ENCODE measurements at regions not wholly inside any gene's neighbourhood (a gene's known extent, or its start where the extent isn't known, plus 50 kb on each side); places are given as distances from the start of the nearest gene placed in this dataset.
A peak's percentile ranks its signal among the peaks of the same experiment; 100 is the strongest.

DNA sequence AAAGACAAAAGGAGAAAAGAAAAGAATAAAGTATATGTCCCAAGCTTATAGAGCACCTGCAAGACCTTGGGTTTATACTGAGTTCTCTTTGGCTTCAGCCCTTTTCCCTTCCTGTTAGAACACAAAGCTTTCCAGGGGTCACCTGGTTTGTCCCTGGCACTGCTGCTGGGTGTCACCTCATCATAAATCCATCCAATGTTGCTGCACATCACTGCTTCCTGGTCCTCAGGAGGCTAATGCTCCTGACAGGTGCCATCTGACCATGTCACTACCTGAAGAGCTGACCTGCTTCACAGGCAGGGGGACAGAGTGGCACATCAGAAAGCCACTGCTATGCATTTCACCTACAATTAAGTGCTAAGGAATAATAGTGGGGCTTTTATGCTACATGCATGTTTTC lies 164.6 kb upstream of the ELAC2 start:
- peak; percentile 92 for ATAC-seq
- TF ChIP-seq, protein P1, sequence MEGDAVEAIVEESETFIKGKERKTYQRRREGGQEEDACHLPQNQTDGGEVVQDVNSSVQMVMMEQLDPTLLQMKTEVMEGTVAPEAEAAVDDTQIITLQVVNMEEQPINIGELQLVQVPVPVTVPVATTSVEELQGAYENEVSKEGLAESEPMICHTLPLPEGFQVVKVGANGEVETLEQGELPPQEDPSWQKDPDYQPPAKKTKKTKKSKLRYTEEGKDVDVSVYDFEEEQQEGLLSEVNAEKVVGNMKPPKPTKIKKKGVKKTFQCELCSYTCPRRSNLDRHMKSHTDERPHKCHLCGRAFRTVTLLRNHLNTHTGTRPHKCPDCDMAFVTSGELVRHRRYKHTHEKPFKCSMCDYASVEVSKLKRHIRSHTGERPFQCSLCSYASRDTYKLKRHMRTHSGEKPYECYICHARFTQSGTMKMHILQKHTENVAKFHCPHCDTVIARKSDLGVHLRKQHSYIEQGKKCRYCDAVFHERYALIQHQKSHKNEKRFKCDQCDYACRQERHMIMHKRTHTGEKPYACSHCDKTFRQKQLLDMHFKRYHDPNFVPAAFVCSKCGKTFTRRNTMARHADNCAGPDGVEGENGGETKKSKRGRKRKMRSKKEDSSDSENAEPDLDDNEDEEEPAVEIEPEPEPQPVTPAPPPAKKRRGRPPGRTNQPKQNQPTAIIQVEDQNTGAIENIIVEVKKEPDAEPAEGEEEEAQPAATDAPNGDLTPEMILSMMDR (IDR thresholded peaks at IDR 0.05): no peak
- no peaks in the 10 kb centered on the region for H3K9me3 ChIP-seq
- H3K36me3 ChIP-seq (ENCODE audit: low read depth): no peaks in the 10 kb centered on the region
- H3K4me1 ChIP-seq (ENCODE audit: low read depth): no peaks in the 10 kb centered on the region
- H3K4me3 ChIP-seq: no peak overlapping the region
- intact Hi-C loops (cut with DNase I, micrococcal nuclease): no loop called here
- peak in 2 of 3 donors; percentile 28 to 39 for DNase-seq

DNA sequence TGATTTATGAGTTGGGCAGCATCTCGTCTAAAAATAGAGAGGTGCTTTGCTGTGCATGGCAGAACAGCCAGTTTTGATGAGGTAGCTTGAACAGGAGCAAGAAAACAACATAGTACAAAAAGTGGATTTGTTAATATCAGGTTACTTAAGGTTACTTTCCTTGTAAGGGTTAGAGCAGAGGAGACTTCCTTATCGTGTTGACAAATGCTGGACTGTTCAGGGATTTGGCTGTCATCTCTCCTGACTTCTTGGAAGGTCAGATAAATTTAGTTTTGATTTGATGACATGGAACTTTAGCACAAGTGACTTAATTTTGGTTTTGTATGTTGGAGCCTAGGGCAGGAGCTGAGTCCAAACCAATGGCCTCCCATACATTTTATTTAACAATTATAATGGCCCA lies 163.9 kb upstream of the ELAC2 start:
- no peak for DNase-seq
- intact Hi-C loops (cut with DNase I, micrococcal nuclease): no loop called here
- H3K4me1 ChIP-seq (ENCODE audit: low read depth): no peaks in the 10 kb centered on the region
- H3K4me3 ChIP-seq: no peak overlapping the region
- peak; percentile 28 for ATAC-seq
- TF ChIP-seq, protein P1 (IDR thresholded peaks at IDR 0.05): no peak
- H3K9me3 ChIP-seq: no peaks in the 10 kb centered on the region
- no peaks in the 10 kb centered on the region for H3K36me3 ChIP-seq (ENCODE audit: low read depth)

DNA sequence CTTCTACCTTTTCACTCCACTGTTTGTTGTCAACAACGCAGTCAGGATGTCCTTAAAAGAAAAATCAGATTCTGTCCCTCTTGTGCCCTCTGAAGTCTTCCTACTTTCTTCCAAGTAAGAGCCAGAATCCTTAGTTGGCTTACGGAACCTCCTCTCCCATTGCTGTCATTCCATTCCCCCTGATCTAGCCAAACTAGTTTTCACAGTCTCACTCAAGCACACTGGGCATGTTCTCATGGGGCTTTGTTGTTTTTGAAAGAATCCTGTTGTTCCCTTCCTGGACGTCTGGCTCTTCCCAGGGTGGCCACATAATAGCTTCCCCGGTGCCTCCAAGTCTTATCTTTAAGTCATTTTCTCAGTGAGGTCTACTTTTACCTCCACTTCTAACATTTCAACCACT lies 158.6 kb upstream of the ELAC2 start:
- intact Hi-C loops (cut with DNase I, micrococcal nuclease): no loop called here
- Histone ChIP-seq H3K36me3 (ENCODE audit: low read depth) (no peaks in the 10 kb centered on the region), H3K9me3 (peaks cover 24% of the 10 kb centered on the region), H3K4me1 (ENCODE audit: low read depth) (no peaks in the 10 kb centered on the region), H3K4me3 (no peak overlapping the region)
- TF ChIP-seq, protein P1 (IDR thresholded peaks at IDR 0.05): no peak
- ATAC-seq: no peak
- no peak for DNase-seq

DNA sequence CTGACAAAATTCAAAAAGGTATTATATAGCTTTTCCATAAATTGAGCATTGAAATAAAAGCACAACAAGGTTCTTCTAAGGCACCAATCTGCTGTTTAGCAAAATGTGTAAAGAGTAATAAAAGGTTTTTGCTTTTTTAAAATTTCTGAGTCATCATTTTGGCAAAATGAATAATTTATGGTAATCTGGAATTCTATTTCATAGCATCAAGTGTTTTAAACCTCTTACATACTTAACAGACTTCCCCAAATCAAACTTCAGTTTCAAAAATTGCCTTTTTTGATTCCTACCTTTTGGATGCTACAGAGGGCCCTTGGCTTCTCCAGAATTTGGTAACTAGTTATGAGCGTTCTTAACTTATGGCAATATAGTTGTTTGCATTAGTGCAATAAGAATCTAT lies 154.0 kb upstream of the ELAC2 start:
- DNase-seq (no peak), ATAC-seq (no peak)
- TF ChIP-seq, protein P1 (IDR thresholded peaks at IDR 0.05): no peak
- Histone ChIP-seq H3K9me3 (peaks cover 31% of the 10 kb centered on the region), H3K4me3 (no peak overlapping the region), H3K4me1 (ENCODE audit: low read depth) (no peaks in the 10 kb centered on the region), H3K36me3 (ENCODE audit: low read depth) (no peaks in the 10 kb centered on the region)
- intact Hi-C loops (cut with DNase I, micrococcal nuclease): no loop called here

DNA sequence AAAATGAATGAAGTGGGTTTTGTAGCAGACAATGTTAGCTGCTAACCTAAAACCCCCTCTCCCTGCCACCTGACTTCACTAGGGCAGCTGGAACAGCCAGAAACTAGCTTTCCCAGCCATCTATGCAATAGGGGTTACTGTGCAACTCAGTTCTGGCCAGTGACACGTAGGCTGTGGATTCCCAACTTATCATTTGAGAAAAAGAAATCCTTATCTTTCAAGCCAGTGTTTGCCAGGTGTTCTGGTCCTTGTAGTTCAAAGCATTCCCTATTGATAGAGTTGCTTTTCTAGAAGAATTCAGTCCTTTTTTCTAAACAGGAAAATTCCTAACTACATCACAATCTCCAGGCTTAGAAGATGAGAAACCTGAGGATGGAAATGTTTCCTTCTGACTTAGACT lies 144.5 kb upstream of the ELAC2 start:
- TF ChIP-seq, protein P1 (IDR thresholded peaks at IDR 0.05): no peak
- no peak for ATAC-seq

DNA sequence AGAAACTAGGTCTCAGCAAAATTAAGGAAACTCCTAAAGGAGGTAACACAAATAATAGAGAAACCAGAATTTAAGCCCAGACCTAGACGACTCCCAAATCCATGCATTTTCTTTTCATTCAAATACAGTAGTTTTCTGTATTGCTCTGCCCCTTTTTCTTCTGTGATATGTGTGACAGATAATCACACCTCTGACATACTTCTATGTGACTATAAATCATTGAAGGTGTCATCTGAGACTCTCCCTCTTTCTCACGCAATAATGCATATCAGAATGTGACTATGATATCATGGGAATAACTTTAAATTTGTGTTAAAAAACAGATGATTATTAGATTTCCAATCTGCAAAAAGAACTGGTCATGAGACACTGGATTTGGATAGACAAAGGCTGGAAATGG lies 143.0 kb upstream of the ELAC2 start:
- intact Hi-C loops (cut with DNase I, micrococcal nuclease): no loop called here
- Histone ChIP-seq H3K36me3 (ENCODE audit: low read depth) (no peaks in the 10 kb centered on the region), H3K4me3 (no peak overlapping the region), H3K9me3 (no peaks in the 10 kb centered on the region), H3K4me1 (ENCODE audit: low read depth) (no peaks in the 10 kb centered on the region)
- TF ChIP-seq, protein P1 (IDR thresholded peaks at IDR 0.05): no peak
- DNase-seq (no peak), ATAC-seq (no peak)

More for the DNA sequence above, 144.5 kb upstream of the ELAC2 start:
- Histone ChIP-seq H3K4me1 (ENCODE audit: low read depth) (no peaks in the 10 kb centered on the region), H3K4me3 (no peak overlapping the region), H3K9me3 (no peaks in the 10 kb centered on the region), H3K36me3 (ENCODE audit: low read depth) (no peaks in the 10 kb centered on the region)
- intact Hi-C loops (cut with DNase I, micrococcal nuclease): no loop called here
- DNase-seq: no peak
